HG02623 (cell line): ENCODE measurements at regions not wholly inside any gene's neighbourhood (a gene's known extent, or its start where the extent isn't known, plus 50 kb on each side); places are given as distances from the start of the nearest gene placed in this dataset.

Source experiments
- ATAC-seq: cut with Tn5 transposase; IDR thresholded peaks from one replicate; pipeline ENCODE4 v1.9.1; 2021; ENCODE audit warnings: moderate library complexity; ENCODE audit not compliant: unreplicated experiment

GRCh38 chr15:69652751-69653305 lies 200.2 kb downstream of the RPLP1 start:
- ATAC-seq = no peak

- no peak for ATAC-seq
These were observed 200.7 kb downstream of the RPLP1 start for GRCh38 chr15:69653306-69653705.

GRCh38 chr15:69653846-69654245 lies 201.2 kb downstream of the RPLP1 start:
- no peak for ATAC-seq

GRCh38 chr15:69656271-69657030 lies 203.8 kb downstream of the RPLP1 start:
- no peak for ATAC-seq

GRCh38 chr15:69657626-69658025 lies 205.0 kb downstream of the RPLP1 start:
- ATAC-seq = no peak

- ATAC-seq = no peak
These were observed 205.9 kb downstream of the RPLP1 start for GRCh38 chr15:69658411-69658945.

GRCh38 chr15:69659454-69660050 lies 206.9 kb downstream of the RPLP1 start:
- no peak for ATAC-seq

GRCh38 chr15:69660114-69660513 lies 207.5 kb downstream of the RPLP1 start:
- ATAC-seq = no peak

- no peak for ATAC-seq
These were observed 208.2 kb downstream of the RPLP1 start for GRCh38 chr15:69660658-69661405.

GRCh38 chr15:69661446-69661845 lies 208.8 kb downstream of the RPLP1 start:
- no peak for ATAC-seq

- no peak for ATAC-seq
These were observed 209.4 kb downstream of the RPLP1 start for GRCh38 chr15:69661871-69662644.

- ATAC-seq = no peak
These were observed 210.0 kb downstream of the RPLP1 start for GRCh38 chr15:69662645-69663000.

- ATAC-seq = no peak
These were observed 210.8 kb downstream of the RPLP1 start for GRCh38 chr15:69663441-69663840.

- ATAC-seq = no peak
These were observed 211.4 kb downstream of the RPLP1 start for GRCh38 chr15:69663982-69664381.

- ATAC-seq = no peak
These were observed 212.3 kb downstream of the RPLP1 start for GRCh38 chr15:69664572-69665571.

GRCh38 chr15:69665641-69666111 lies 213.1 kb downstream of the RPLP1 start:
- no peak for ATAC-seq

GRCh38 chr15:69666441-69666882 lies 213.8 kb downstream of the RPLP1 start:
- no peak for ATAC-seq

GRCh38 chr15:69666921-69667811 lies 214.5 kb downstream of the RPLP1 start:
- ATAC-seq = peak; percentile 41
